ENCODE measurements at regions not wholly inside any gene's neighbourhood (a gene's known extent, or its start where the extent isn't known, plus 50 kb on each side); places are given as distances from the start of the nearest gene placed in this dataset.
A peak's percentile ranks its signal among the peaks of the same experiment; 100 is the strongest.

DNA sequence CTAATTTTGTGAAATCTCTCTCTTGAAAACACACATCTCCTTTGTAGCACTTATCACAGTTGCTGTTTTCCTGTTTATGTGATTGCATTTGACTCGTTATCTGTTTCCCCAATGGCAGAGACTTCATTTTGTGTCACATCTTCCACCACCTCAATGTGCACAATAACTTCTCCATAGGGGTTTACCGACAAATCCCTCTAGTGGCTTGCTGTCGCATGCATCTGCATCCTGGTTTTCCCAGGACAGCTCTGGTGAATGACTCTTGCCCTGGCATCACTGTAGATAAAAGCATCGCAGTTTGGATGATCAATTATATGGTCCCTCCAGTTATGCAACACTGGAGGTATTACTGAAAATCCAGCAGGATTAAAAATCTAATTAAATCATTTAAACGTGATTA lies 206.5 kb upstream of the BTBD3 start:
- DNase-seq (ENCODE audit: low spot score) = no peak

DNA sequence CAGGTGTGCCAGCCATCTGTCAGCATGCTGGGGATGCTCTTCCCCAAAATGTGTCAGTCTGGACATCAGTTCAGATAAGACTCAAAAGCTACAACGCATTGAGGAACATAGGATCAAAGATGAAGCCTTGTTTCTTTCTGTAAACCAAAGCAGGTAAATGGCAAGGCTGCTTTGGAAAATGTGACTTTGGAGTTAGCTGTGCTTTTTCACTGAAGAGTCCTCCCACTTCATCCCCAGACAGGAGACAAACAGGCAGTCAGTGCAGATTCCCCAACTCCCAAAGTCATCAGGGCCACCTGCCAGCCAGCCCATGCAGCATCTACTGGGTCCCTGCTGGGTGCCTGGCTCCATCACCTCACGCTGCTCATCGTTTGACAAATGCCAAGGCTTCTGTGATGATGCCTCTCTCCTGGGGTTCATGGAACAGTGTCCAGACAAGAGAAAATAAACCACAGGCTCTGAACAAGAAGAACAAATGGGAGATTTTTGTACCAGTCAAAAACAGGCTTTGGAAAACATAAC lies 205.0 kb upstream of the BTBD3 start:
- no peak for DNase-seq (ENCODE audit: low spot score)

DNA sequence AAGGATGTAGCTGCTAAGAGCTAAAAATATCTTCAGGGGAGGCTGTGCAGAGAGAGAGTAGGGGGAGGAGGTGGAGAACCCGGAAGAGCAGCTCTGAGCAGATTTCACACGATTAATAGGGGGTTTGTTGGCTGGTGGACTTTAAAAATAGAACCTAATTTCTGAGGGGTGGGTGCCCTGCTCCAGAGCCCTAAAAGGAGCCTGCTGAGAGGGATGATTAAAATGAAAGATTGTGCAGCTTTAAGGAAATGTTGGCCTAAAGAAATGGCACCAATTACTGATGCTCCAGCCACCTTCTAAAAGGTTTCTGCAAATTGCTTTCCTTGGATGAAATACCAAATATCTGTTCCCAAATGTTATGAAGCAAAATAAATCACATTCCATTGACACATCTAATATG lies 202.8 kb upstream of the BTBD3 start:
- no peak for DNase-seq (ENCODE audit: low spot score)

DNA sequence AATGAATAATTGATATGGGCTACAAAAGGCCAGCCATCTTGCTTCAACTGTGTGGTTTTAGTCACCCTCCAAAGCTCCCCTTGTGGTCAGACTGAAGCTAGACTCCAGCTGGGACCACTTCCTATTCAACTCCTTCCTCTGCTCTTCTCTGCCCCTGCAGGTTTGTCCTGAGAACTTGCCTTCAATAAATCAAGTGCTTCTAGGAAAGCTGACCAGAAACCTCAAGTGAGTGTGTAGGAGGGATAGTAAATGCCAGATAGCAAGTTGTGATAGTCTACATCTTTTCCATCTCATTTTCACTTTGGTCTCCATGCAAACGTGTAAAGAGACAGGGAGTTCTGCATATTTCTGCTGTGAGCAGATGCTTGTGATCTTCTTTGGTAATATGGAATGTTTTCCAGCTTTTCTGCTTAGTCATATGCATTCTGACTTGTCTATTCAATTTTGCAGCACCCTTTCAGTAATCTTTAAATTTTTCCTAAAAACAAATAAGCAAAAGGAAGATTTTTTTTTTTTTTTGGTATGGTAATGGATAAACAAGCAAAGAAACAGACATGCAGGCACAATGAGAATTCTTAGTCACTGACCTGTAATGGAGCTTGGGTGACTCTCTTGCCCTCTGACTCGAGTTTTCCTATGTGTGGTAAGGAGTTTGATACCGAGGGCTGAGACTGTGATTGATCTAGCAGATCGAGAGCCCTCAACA lies 201.3 kb upstream of the BTBD3 start:
- DNase-seq (ENCODE audit: low spot score) = peak; percentile 57

DNA sequence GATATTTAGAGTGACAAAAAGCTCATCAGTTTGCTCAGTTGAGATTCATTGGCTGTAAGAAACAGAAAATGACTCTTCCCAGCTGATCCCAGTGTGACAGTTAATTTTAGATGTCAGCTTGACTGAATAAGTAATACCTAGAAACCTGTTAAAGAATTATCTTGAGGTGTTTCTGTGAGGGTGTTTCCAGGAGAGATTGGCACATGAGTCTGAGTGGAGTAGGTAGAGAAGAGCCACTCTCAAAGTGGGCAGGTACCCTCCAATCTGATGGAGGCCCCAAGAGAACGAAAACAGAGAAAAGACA lies 200.8 kb upstream of the BTBD3 start:
- no peak for DNase-seq (ENCODE audit: low spot score)

DNA sequence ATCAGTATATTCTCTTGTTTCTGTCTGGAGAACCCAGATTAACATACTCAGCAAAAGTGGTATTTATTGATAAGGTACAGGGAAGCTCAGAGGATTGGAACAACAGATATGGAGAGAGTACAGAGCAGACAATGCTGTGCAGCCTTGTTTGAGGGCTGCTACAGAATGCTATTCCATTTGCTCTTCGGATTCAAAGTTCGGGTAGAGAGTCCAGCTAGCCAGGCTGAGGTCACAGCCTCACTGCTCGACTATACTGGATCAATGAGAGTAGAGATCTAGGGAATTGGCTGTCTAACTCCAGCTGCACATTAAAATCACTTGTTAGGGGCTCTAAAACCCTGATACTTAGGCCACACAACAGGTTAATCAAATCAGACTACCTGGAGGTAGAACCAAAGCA lies 200.1 kb upstream of the BTBD3 start:
- no peak for DNase-seq (ENCODE audit: low spot score)

DNA sequence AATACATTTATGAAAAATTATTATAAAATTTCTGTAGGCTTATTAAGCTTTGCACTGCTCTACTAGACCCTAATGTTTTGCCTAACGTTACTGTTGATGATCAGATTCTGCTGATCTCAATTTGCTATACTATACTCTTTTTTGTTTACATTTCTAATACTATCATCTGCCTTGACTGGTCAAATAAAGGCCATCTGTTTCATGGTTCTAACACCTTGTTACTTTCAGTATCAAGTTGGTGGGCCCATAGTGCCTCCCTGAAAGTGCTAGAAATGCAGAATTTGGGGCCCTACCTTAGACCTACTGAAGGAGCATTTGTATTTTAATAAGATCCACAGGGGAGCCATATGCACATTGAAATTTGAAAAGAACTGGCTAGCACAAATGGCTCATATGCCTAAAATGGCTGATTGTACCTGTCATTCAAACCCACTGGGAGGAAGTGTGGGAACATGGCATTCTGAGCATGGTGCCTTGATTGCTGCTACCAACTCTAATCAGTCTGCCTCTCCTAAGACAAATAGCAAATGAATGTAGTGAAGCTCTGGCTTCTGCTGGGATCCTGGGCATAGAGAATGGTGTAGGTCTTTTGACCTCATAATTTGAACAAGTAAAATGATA lies 199.1 kb upstream of the BTBD3 start:
- no peak for DNase-seq (ENCODE audit: low spot score)

DNA sequence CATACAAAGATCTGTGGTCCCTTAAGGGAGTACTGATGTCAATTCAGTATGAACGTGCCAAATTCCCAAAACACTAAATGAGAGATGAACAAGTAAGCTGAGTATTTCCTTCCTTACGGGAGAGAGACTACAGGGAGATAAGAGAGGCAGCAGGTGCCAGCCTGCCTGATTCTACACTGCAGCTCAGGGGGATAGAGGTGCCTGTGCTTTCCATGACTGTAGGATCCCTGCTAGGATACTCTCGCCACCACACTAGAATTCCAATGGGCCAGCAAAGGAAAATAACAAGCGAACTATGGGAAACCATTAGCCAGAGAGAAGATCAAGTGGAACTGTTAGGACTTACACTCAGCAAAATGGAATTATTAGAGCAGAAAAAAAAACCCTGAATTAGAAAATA lies 198.5 kb upstream of the BTBD3 start:
- DNase-seq (ENCODE audit: low spot score) = no peak

DNA sequence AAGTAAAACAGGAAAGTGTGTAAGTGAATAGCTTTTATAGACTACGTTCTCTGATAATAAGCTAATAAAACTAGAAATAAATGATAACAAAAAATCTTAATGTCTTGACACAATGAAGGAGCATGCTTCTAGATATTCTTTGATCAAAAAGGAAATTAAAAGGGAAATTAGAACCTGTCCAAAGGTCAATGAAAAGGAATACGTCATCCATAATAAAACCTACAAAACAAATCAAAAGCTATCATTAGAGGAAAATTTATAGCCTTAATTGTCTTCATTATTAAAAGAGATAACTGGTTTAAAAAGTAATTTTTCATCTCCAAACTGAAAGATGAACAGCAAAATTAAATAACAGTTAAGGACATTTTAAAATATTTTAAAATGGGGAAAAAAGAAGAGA lies 196.3 kb upstream of the BTBD3 start:
- no peak for DNase-seq (ENCODE audit: low spot score)

DNA sequence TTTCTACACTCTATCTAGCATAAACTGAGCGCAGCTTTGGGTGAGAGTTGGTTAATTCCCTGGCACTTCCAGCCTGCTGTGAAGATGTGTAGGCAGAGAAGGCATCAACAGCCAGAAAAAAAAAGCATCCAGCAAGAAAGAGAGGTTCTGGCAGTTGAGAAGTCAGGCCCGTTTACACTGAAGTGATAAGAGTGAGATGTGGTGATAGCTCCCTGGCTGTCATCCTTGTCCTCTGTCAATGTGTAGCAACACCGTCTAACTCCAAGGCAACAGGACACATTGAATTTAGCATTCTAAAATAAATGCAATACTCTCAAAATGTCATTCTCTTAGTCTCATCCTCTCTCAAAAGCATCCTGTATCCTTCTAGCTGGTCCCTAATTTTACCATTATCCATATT lies 193.6 kb upstream of the BTBD3 start:
- no peak for DNase-seq (ENCODE audit: low spot score)

DNA sequence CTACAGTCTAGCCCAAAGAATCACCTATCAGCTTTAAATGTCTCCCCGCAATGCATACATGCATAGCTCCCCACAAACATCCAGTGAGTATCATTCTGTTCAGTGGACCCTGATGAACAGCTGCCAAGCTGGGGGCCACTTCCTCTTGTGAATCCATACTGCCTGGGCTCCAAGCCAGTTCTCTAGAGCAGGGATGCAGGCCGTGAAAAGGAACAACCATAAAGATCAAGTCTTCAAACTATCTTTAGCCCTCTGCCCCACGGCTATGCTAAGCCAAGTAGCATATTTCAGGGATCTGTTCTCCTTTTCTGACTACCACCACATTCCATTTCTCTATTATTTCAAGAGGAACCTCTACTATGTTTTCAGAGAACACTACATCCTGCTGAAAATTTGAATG lies 191.7 kb upstream of the BTBD3 start:
- peak; percentile 37 for DNase-seq (ENCODE audit: low spot score)

DNA sequence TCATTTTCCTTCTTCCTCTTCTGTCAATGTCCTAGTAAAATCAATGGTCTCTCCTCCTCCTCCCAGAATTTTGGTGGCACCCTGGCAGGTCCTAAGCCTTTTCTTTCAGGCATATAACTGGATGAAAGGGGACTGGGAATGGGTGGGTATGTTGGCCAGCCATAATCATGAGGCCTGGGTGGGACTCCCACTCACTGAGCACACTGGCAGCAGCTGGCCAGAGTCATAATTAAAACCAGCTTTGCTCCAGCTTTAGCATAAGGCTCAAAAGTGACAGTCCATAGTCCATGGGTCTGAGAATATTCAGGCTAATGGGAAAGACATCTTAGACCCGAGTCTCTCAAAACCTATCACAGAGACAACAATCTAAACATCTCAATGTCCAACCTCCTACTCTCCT lies 190.0 kb upstream of the BTBD3 start:
- no peak for DNase-seq (ENCODE audit: low spot score)

DNA sequence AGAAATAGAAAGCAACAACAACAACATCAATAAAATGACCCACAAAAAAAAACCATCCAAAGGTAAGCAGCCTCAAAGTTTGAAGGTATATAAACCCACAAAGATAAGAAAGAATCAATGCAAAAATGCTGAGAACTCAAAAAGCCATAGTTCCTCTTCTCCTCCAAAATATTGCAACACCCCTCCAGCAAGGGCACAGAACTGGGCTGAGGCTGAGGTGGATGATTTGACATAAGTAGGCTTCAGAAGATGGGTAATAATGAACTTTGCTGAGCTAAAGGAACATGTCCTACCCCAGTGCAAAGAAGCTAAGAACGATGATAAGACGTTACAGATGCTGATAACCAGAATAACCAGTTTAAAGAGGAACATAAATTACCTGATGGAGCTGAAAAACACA lies 188.8 kb upstream of the BTBD3 start:
- peak; percentile 13 for DNase-seq (ENCODE audit: low spot score)

DNA sequence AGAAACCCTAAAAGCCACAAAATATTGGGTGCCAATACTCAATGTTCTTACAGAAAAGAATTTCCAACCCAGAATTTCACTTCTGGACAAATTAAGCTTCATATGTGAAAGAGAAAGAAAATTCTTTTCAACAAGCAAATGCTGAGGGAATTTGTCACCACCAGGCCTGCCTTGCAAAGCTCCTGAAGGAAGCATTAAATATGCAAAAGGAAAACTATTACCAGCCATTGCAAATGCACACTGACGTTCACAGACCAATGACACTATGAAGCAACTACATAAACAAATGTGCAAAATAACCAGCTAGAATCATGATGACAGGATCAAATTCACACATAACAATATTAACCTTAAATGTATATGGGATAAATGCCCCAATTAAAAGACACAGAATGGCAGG lies 187.9 kb upstream of the BTBD3 start:
- DNase-seq (ENCODE audit: low spot score) = no peak

DNA sequence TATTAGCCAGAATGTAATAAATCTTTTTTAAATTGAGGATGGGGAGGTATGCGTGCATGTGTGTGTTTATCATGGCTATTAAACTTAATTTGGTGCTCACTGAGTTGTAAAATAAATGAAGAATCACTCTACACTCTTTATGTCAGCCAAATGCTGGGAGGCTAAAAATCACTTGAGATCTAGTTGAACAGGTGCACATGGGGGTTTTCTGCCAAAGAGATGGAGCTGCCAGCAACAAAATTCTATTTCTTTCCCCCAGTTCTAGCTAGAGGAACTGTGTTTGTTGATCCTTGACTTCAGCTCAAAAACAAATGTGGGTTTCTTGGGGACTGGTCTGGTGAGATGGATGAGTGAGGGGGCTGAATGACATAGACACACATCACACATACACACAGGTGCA lies 183.3 kb upstream of the BTBD3 start:
- DNase-seq (ENCODE audit: low spot score) = no peak

DNA sequence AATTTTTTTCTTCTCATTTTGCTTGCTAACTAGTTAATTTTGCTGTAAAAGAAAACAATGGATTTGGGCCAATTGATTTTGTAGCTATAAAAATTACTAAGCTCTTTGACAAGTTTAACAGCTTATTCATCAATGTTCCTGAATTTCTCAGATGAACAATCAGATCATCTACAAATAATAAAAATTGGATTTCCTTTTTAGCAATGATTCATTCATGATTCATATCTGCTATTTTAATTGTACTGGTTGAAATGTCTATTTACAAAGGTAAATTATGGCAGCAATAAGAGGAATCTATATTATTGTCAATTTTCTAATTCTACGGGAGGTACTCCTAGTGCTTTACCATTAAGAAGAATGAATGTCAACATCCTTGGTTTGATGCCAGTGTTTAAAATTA lies 178.8 kb upstream of the BTBD3 start:
- no peak for DNase-seq (ENCODE audit: low spot score)

DNA sequence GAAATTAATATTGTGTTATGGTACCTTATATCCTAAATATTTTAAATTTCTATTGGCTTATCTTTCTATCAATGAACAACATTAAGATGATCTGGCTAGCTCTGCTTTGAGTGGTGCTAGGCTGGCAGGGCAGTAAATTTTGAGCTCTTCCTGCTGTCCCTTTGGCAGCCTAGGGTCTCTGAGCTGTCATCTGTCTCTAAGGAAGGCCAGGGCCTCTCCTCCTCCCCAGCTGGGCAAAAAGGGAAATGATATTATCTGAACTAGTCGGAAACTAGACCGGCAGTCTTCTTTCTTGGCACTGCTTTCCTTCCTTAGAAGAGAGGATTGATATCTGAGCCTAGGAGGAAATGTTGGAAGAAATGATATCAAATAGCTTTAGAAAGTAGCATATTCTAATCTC lies 176.7 kb upstream of the BTBD3 start:
- DNase-seq (ENCODE audit: low spot score) = peak; percentile 2

DNA sequence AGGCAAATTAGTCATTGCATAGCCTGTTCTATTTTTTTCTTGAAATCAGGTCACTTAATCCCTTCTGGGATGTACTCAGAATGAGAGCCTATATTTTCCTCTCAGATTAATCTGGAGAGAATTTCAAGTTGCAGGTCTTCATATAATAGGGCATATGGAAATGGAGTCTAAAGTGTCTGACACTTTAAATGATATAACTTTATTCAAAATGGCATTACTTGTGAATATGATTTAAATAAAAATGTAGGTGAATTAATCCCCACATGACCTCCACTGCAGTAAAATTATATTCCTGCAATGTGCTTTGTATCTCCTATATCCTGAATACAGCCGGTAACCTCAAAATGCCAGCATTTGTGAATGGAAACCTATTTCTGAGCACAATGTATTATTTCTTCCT lies 172.5 kb upstream of the BTBD3 start:
- DNase-seq (ENCODE audit: low spot score) = no peak

DNA sequence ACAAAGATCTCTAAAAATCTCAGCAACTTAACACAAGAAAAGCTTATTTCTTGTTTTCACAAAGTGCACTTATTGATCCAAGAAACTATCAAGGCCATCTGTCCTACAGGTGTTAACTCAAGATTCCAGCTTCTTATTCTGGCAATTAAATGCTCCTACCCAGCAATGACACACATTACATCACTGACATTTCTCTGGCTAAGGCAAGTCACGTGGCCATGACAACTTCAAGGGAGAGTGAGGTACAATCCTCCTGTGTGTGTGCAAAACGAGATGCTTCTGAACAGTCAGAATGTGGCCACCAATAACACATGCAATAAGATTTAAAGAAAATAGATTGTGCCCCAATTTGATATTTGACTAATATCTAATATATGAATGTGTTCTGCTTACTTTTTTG lies 169.3 kb upstream of the BTBD3 start:
- no peak for DNase-seq (ENCODE audit: low spot score)

DNA sequence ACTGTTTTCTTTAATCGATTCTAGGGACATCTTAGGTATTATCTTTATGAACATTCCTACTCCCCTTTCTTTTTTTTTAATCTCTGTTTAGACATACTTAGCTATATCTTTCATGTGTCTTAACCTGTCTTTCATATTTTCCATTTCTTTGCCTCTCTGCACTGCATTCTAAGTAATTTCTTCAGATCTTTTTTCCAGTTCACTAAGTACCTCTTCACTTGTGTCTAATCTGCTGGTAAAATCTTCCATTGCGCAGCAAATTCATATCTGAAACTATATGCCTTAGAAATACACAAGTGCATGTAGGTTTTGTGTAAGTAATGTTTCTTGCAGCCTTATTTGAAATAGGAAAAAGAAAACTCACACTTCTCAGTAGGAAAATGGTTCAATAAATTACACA lies 165.4 kb upstream of the BTBD3 start:
- no peak for DNase-seq (ENCODE audit: low spot score)

DNA sequence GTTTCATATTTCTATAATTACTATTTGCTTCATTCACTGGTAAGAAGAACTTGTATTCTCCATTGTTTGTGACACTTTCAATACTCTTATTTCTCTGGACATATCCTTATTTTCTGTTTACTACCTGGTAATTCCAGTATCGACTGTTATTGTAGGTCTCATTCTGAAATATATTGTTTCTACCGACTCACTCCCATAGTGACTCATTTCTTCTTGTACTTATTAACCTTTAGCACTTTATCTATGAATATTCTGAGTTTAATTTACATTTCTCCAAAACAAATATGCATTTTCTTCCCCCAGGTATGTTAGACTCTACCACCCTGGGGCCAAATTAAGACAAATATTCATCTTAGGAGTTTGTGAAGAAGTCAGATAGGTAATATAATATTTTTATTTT lies 164.5 kb upstream of the BTBD3 start:
- no peak for DNase-seq (ENCODE audit: low spot score)

DNA sequence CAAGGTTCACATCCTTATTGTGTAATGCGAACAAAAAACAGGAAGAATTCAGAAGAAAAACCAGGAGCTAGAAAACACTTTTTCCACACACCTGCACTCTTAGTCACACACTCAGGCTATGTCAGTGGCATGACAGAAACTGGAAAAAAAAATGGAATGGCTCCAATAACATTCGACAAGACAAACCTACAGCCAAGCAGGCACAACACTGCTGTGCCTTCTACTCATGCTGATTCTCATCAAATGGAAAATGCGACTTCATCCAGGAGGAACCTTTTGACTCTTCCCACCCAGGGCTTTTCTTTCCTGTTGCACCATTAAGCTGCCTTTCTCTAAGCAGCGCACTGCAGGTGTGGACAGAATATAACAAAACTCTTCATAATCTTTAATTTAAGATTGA lies 163.2 kb upstream of the BTBD3 start:
- no peak for DNase-seq (ENCODE audit: low spot score)

DNA sequence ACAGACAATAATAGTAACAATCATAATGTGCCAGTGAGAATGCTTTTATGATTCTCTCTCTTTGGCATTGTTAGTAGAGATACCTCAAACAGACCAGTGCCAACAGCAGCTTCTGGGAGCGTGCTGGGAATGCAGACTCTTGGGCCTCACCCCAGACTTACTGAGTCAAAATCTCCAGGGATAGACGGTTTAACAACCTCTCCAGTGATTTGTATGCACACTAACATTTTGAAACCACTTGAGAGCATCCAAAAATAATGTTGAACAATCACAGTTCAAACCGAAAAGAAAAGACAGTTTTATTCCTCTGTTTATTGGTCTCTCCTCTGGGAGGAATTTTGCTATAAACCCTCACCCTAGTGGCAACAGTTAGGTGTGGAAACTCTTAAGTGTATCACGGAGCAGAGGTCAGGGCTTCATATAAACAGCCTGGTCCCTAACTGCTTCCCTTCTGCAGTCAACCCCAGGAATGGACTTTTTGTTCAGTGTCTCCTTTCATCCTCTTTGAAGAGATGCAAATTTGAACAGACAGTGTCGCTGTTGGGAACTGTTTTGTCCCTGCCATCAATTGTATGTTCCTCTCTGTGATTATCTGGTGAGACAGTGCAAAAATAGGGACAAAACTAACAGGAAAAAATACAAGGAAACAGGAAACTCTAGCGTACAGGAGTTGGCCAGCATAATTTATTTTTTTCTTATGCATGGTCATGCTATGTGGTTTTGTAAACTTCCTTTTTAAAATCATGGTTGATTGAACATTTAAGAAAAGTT lies 162.4 kb upstream of the BTBD3 start:
- DNase-seq (ENCODE audit: low spot score) = no peak
